ENCODE measurements at regions not wholly inside any gene's neighbourhood (a gene's known extent, or its start where the extent isn't known, plus 50 kb on each side); places are given as distances from the start of the nearest gene placed in this dataset.
"Not testable (repeated sequence)": the region's sequence is repeated elsewhere in the genome, so short reads cannot be mapped to it uniquely, and the experiment has no call there.

GRCh38 chr20:40955326-40955725 lies 73.3 kb upstream of the TOP1 start:
- H3K9me3 ChIP-seq (replicated peaks; ENCODE audit: low read length) = peaks cover 9% of the 10 kb centered on the region
- H3K4me3 ChIP-seq (ENCODE audit: low read length) = no peak overlapping the region
- peaks cover 3% of the 10 kb centered on the region for H3K4me1 ChIP-seq (ENCODE audit: control insufficient read depth, insufficient read depth, low read length)
- no peak overlapping the region for H3K4me2 ChIP-seq (ENCODE audit: low read length)
- no peaks in the 10 kb centered on the region for H3K27me3 ChIP-seq (ENCODE audit: control insufficient read depth, insufficient read depth, low read length)
- no peak overlapping the region for H3K9ac ChIP-seq (ENCODE audit: low read depth, low read length)
- H3K36me3 ChIP-seq (ENCODE audit: insufficient read depth, low read length) = no peaks in the 10 kb centered on the region

- H3K4me2 ChIP-seq (ENCODE audit: low read length); H3K4me3 ChIP-seq (ENCODE audit: low read length); H3K9ac ChIP-seq (ENCODE audit: low read depth, low read length); H3K9me3 ChIP-seq (replicated peaks; ENCODE audit: low read length); H3K27me3 ChIP-seq (ENCODE audit: control insufficient read depth, insufficient read depth, low read length); H3K4me1 ChIP-seq (ENCODE audit: control insufficient read depth, insufficient read depth, low read length); H3K36me3 ChIP-seq (ENCODE audit: insufficient read depth, low read length): not testable (repeated sequence)
Observed at GRCh38 chr20:40955826-40956225, 72.8 kb upstream of the TOP1 start.

GRCh38 chr20:40956542-40957264 lies 71.9 kb upstream of the TOP1 start:
- no peak overlapping the region for H3K9ac ChIP-seq (ENCODE audit: low read depth, low read length)
- H3K9me3 ChIP-seq (replicated peaks; ENCODE audit: low read length) = peaks cover 9% of the 10 kb centered on the region
- H3K27me3 ChIP-seq (ENCODE audit: control insufficient read depth, insufficient read depth, low read length) = no peaks in the 10 kb centered on the region
- no peak overlapping the region for H3K4me3 ChIP-seq (ENCODE audit: low read length)
- H3K4me2 ChIP-seq (ENCODE audit: low read length) = no peak overlapping the region
- peaks cover 12% of the 10 kb centered on the region for H3K4me1 ChIP-seq (ENCODE audit: control insufficient read depth, insufficient read depth, low read length)
- no peaks in the 10 kb centered on the region for H3K36me3 ChIP-seq (ENCODE audit: insufficient read depth, low read length)

GRCh38 chr20:40957265-40957760 lies 71.3 kb upstream of the TOP1 start:
- no peak overlapping the region for H3K9ac ChIP-seq (ENCODE audit: low read depth, low read length)
- H3K27me3 ChIP-seq (ENCODE audit: control insufficient read depth, insufficient read depth, low read length) = no peaks in the 10 kb centered on the region
- H3K36me3 ChIP-seq (ENCODE audit: insufficient read depth, low read length) = no peaks in the 10 kb centered on the region
- H3K4me2 ChIP-seq (ENCODE audit: low read length) = no peak overlapping the region
- H3K4me3 ChIP-seq (ENCODE audit: low read length) = no peak overlapping the region
- peaks cover 9% of the 10 kb centered on the region for H3K9me3 ChIP-seq (replicated peaks; ENCODE audit: low read length)
- peaks cover 17% of the 10 kb centered on the region for H3K4me1 ChIP-seq (ENCODE audit: control insufficient read depth, insufficient read depth, low read length)

GRCh38 chr20:40958598-40958997 lies 70.0 kb upstream of the TOP1 start:
- H3K4me3 ChIP-seq (ENCODE audit: low read length) = no peak overlapping the region

GRCh38 chr20:40959325-40960092 lies 69.1 kb upstream of the TOP1 start:
- H3K4me3 ChIP-seq (ENCODE audit: low read length) = no peak overlapping the region
- H3K9ac ChIP-seq (ENCODE audit: low read depth, low read length) = no peak overlapping the region
- H3K36me3 ChIP-seq (ENCODE audit: insufficient read depth, low read length) = no peaks in the 10 kb centered on the region
- H3K9me3 ChIP-seq (replicated peaks; ENCODE audit: low read length) = peaks cover 4% of the 10 kb centered on the region
- no peak overlapping the region for H3K4me2 ChIP-seq (ENCODE audit: low read length)
- H3K4me1 ChIP-seq (ENCODE audit: control insufficient read depth, insufficient read depth, low read length) = peaks cover 17% of the 10 kb centered on the region
- H3K27me3 ChIP-seq (ENCODE audit: control insufficient read depth, insufficient read depth, low read length) = no peaks in the 10 kb centered on the region

More at GRCh38 chr20:40958598-40958997, 70.0 kb upstream of the TOP1 start:
- peaks cover 17% of the 10 kb centered on the region for H3K4me1 ChIP-seq (ENCODE audit: control insufficient read depth, insufficient read depth, low read length)
- no peak overlapping the region for H3K4me2 ChIP-seq (ENCODE audit: low read length)
- peaks cover 9% of the 10 kb centered on the region for H3K9me3 ChIP-seq (replicated peaks; ENCODE audit: low read length)
- H3K9ac ChIP-seq (ENCODE audit: low read depth, low read length) = no peak overlapping the region
- H3K36me3 ChIP-seq (ENCODE audit: insufficient read depth, low read length) = no peaks in the 10 kb centered on the region
- no peaks in the 10 kb centered on the region for H3K27me3 ChIP-seq (ENCODE audit: control insufficient read depth, insufficient read depth, low read length)

GRCh38 chr20:40960101-40960500 lies 68.5 kb upstream of the TOP1 start:
- H3K4me3 ChIP-seq (ENCODE audit: low read length) = no peak overlapping the region
- H3K36me3 ChIP-seq (ENCODE audit: insufficient read depth, low read length) = no peaks in the 10 kb centered on the region
- peaks cover 17% of the 10 kb centered on the region for H3K4me1 ChIP-seq (ENCODE audit: control insufficient read depth, insufficient read depth, low read length)
- H3K9me3 ChIP-seq (replicated peaks; ENCODE audit: low read length) = no peaks in the 10 kb centered on the region
- no peak overlapping the region for H3K9ac ChIP-seq (ENCODE audit: low read depth, low read length)
- H3K4me2 ChIP-seq (ENCODE audit: low read length) = no peak overlapping the region
- no peaks in the 10 kb centered on the region for H3K27me3 ChIP-seq (ENCODE audit: control insufficient read depth, insufficient read depth, low read length)

GRCh38 chr20:40960521-40960956 lies 68.1 kb upstream of the TOP1 start:
- H3K4me3 ChIP-seq (ENCODE audit: low read length) = no peak overlapping the region
- H3K4me2 ChIP-seq (ENCODE audit: low read length) = no peak overlapping the region
- no peaks in the 10 kb centered on the region for H3K27me3 ChIP-seq (ENCODE audit: control insufficient read depth, insufficient read depth, low read length)

GRCh38 chr20:40961176-40961575 lies 67.4 kb upstream of the TOP1 start:
- no peak overlapping the region for H3K9ac ChIP-seq (ENCODE audit: low read depth, low read length)
- H3K9me3 ChIP-seq (replicated peaks; ENCODE audit: low read length) = no peaks in the 10 kb centered on the region
- H3K4me3 ChIP-seq (ENCODE audit: low read length) = no peak overlapping the region
- no peaks in the 10 kb centered on the region for H3K27me3 ChIP-seq (ENCODE audit: control insufficient read depth, insufficient read depth, low read length)
- no peaks in the 10 kb centered on the region for H3K36me3 ChIP-seq (ENCODE audit: insufficient read depth, low read length)
- peaks cover 17% of the 10 kb centered on the region for H3K4me1 ChIP-seq (ENCODE audit: control insufficient read depth, insufficient read depth, low read length)
- no peak overlapping the region for H3K4me2 ChIP-seq (ENCODE audit: low read length)

More at GRCh38 chr20:40960521-40960956, 68.1 kb upstream of the TOP1 start:
- H3K9me3 ChIP-seq (replicated peaks; ENCODE audit: low read length) = no peaks in the 10 kb centered on the region
- H3K4me1 ChIP-seq (ENCODE audit: control insufficient read depth, insufficient read depth, low read length) = peaks cover 17% of the 10 kb centered on the region
- peak overlapping the region; percentile 49 for H3K9ac ChIP-seq (ENCODE audit: low read depth, low read length)
- H3K36me3 ChIP-seq (ENCODE audit: insufficient read depth, low read length) = no peaks in the 10 kb centered on the region

GRCh38 chr20:40961686-40962640 lies 66.7 kb upstream of the TOP1 start:
- H3K27me3 ChIP-seq (ENCODE audit: control insufficient read depth, insufficient read depth, low read length) = no peaks in the 10 kb centered on the region
- no peak overlapping the region for H3K9ac ChIP-seq (ENCODE audit: low read depth, low read length)
- H3K4me2 ChIP-seq (ENCODE audit: low read length) = no peak overlapping the region
- H3K4me1 ChIP-seq (ENCODE audit: control insufficient read depth, insufficient read depth, low read length) = peaks cover 17% of the 10 kb centered on the region
- H3K4me3 ChIP-seq (ENCODE audit: low read length) = no peak overlapping the region
- H3K36me3 ChIP-seq (ENCODE audit: insufficient read depth, low read length) = no peaks in the 10 kb centered on the region
- no peaks in the 10 kb centered on the region for H3K9me3 ChIP-seq (replicated peaks; ENCODE audit: low read length)
